GM12873 (cell line): ENCODE measurements at regions not wholly inside any gene's neighbourhood (a gene's known extent, or its start where the extent isn't known, plus 50 kb on each side); places are given as distances from the start of the nearest gene placed in this dataset.
A peak's percentile ranks its signal among the peaks of the same experiment; 100 is the strongest.

Experiments used
- CTCF ChIP-seq: IDR thresholded peaks from 2 replicates; pipeline ENCODE4 v1.5.1; 2012; ENCODE audit warnings: low read depth, mild to moderate bottlenecking, moderate library complexity, low read length, control low read depth; ENCODE audit not compliant: insufficient read depth; ENCODE audit errors: missing control alignments

GRCh38 chr10:46787321-46787615 lies 124.0 kb upstream of the PTPN20 start:
- TF ChIP-seq CTCF, result peak; percentile 4
